HG02938 (cell line): ENCODE measurements at regions not wholly inside any gene's neighbourhood (a gene's known extent, or its start where the extent isn't known, plus 50 kb on each side); places are given as distances from the start of the nearest gene placed in this dataset.

Source experiments
- ATAC-seq: cut with Tn5 transposase; IDR thresholded peaks from one replicate; pipeline ENCODE4 v1.9.1; 2021; ENCODE audit warnings: mild to moderate bottlenecking, moderate library complexity; ENCODE audit not compliant: unreplicated experiment

- ATAC-seq = no peak
Observed at GRCh38 chr13:83352391-83352790, 529.9 kb downstream of the SLITRK1 start.

GRCh38 chr13:83350569-83350968 is 531.7 kb downstream of the SLITRK1 start:
- ATAC-seq = no peak

- no peak for ATAC-seq
Observed at GRCh38 chr13:83344518-83344917, 537.8 kb downstream of the SLITRK1 start.

GRCh38 chr13:83340170-83340569 is 542.1 kb downstream of the SLITRK1 start:
- ATAC-seq = no peak

- no peak for ATAC-seq
Observed at GRCh38 chr13:83333614-83334388, 548.5 kb downstream of the SLITRK1 start.

- ATAC-seq = no peak
Observed at GRCh38 chr13:83332751-83333150, 549.5 kb downstream of the SLITRK1 start.

GRCh38 chr13:83327091-83327490 is 555.2 kb downstream of the SLITRK1 start:
- ATAC-seq = no peak

GRCh38 chr13:83325125-83325853 is 557.0 kb downstream of the SLITRK1 start:
- no peak for ATAC-seq

GRCh38 chr13:83311886-83312577 is 570.2 kb downstream of the SLITRK1 start:
- no peak for ATAC-seq

GRCh38 chr13:83298617-83299016 is 583.7 kb downstream of the SLITRK1 start:
- ATAC-seq = no peak

- no peak for ATAC-seq
Observed at GRCh38 chr13:83297586-83298290, 584.5 kb downstream of the SLITRK1 start.

- ATAC-seq = no peak
Observed at GRCh38 chr13:83295686-83296085, 586.6 kb downstream of the SLITRK1 start.

GRCh38 chr13:83286737-83287136 is 595.5 kb downstream of the SLITRK1 start:
- ATAC-seq = no peak

- ATAC-seq = no peak
Observed at GRCh38 chr13:83281654-83282053, 600.6 kb downstream of the SLITRK1 start.

GRCh38 chr13:83274679-83275078 is 607.6 kb downstream of the SLITRK1 start:
- no peak for ATAC-seq

- no peak for ATAC-seq
Observed at GRCh38 chr13:83272652-83273240, 609.5 kb downstream of the SLITRK1 start.

- no peak for ATAC-seq
Observed at GRCh38 chr13:83272076-83272475, 610.2 kb downstream of the SLITRK1 start.

- no peak for ATAC-seq
Observed at GRCh38 chr13:83265279-83265678, 617.0 kb downstream of the SLITRK1 start.

- no peak for ATAC-seq
Observed at GRCh38 chr13:83248751-83249150, 633.5 kb downstream of the SLITRK1 start.

GRCh38 chr13:83232626-83233025 is 649.6 kb downstream of the SLITRK1 start:
- no peak for ATAC-seq
